Panc1 (cell line): ENCODE measurements at regions not wholly inside any gene's neighbourhood (a gene's known extent, or its start where the extent isn't known, plus 50 kb on each side); places are given as distances from the start of the nearest gene placed in this dataset.

Experiments
- ATAC-seq: fragments of 200-7000 bp; cut with Tn5 transposase; 2 replicates; pipeline ENCODE4 v1.9.1; 2020; ENCODE audit warnings: mild to moderate bottlenecking, moderate library complexity
- BruUV-seq: library from RNA; stranded (reverse); fragments of 400-500 nt; replicated peaks from 2 replicates; lab custom pipeline; 2021; lab: Mats Ljungman, UMichigan
- CTCF ChIA-PET: fragments of 300-600 bp; sonication (Branson Sonifier 250); formaldehyde crosslinking; loops from one replicate; lab custom pipeline; 2022; ENCODE audit warnings: antibody characterized with exemption; lab: Charles Lee
- POLR2A ChIA-PET: fragments of 300-600 bp; sonication (Branson Sonifier 250); formaldehyde crosslinking; loops from one replicate; lab custom pipeline; 2022; ENCODE audit warnings: antibody characterized with exemption; lab: Charles Lee
- DNase-seq: peaks from one replicate; pipeline ENCODE4 v3.0.0-alpha.2; 2010; ENCODE audit warnings: low read depth, low spot score
- H3K27ac ChIP-seq: 2 replicates; pipeline ENCODE4 v1.5.1; 2011; ENCODE audit warnings: mild to moderate bottlenecking, low read length, inconsistent platforms
- H3K27me3 ChIP-seq: fragments of 200-500 bp; sonication (Bioruptor generic); 2 replicates; pipeline ENCODE4 v1.6.0; 2014; ENCODE audit warnings: low read length, inconsistent platforms; ENCODE audit not compliant: control insufficient read depth, insufficient read depth
- H3K36me3 ChIP-seq: fragments of 200-500 bp; sonication (Bioruptor generic); 2 replicates; pipeline ENCODE4 v1.5.1; 2014; ENCODE audit warnings: inconsistent platforms, mild to moderate bottlenecking, low read length, moderate library complexity; ENCODE audit not compliant: control insufficient read depth, insufficient read depth
- H3K4me1 ChIP-seq: 2 replicates; pipeline ENCODE4 v1.5.1; 2011; ENCODE audit warnings: inconsistent platforms, mild to moderate bottlenecking, low read length, moderate library complexity; ENCODE audit not compliant: control insufficient read depth, insufficient read depth
- H3K4me3 ChIP-seq, 2 experiments: 2 replicates each; pipeline ENCODE4 v1.5.1; 2011 to 2012; ENCODE audit warnings: low read depth in 2 of 2, low read length in 2 of 2, mild to moderate bottlenecking in 2 of 2, inconsistent platforms in 1 of 2, moderate library complexity in 1 of 2
- H3K9me3 ChIP-seq: fragments of 200-500 bp; sonication (Bioruptor generic); 2 replicates; pipeline ENCODE4 v1.5.1; 2014; ENCODE audit warnings: low read depth, mild to moderate bottlenecking, inconsistent platforms, low read length, moderate library complexity; ENCODE audit not compliant: control insufficient read depth, insufficient read depth
- POLR2AphosphoS5 ChIP-seq: IDR thresholded peaks from 2 replicates; pipeline ENCODE4 v1.6.1; 2012; ENCODE audit warnings: mild to moderate bottlenecking, low read depth, low read length, moderate library complexity
- SIN3A ChIP-seq: IDR thresholded peaks from 2 replicates; pipeline ENCODE4 v1.6.1; 2012; ENCODE audit warnings: low read depth, mild to moderate bottlenecking, low read length, moderate library complexity, borderline replicate concordance; ENCODE audit not compliant: insufficient read depth
- TCF7L2 ChIP-seq: IDR thresholded peaks from 2 replicates; pipeline ENCODE4 v1.6.1; 2011; ENCODE audit warnings: mild to moderate bottlenecking, low read depth, low read length, inconsistent platforms
- in situ Hi-C: cut with HindIII; loops from 2 replicates; pipeline ENCODE4 v1.10.0; 2016; ENCODE audit warnings: low sequenced_read_pairs, low pct_unique_long_range_greater_than_20kb
- intact Hi-C: fragments of 100-400 bp; cut with micrococcal nuclease; formaldehyde crosslinking; loops from one replicate; pipeline ENCODE4 v1.10.0; 2022; ENCODE audit not compliant: unreplicated experiment
- TF ChIP-seq, protein P1 (sequence below): fragments of 450-650 bp; IDR thresholded peaks from 2 replicates; pipeline ENCODE4 v1.5.1; 2017; ENCODE audit warnings: mild to moderate bottlenecking
- TF ChIP-seq, protein P2 (sequence below), 2 experiments: IDR thresholded peaks; 2 replicates each; pipeline ENCODE4 v1.6.1; 2011 to 2012; ENCODE audit warnings: low read depth in 2 of 2, control low read depth in 1 of 2, low read length in 1 of 2, mild to moderate bottlenecking in 1 of 2, moderate library complexity in 1 of 2; ENCODE audit not compliant: insufficient read depth in 1 of 2

DNA sequence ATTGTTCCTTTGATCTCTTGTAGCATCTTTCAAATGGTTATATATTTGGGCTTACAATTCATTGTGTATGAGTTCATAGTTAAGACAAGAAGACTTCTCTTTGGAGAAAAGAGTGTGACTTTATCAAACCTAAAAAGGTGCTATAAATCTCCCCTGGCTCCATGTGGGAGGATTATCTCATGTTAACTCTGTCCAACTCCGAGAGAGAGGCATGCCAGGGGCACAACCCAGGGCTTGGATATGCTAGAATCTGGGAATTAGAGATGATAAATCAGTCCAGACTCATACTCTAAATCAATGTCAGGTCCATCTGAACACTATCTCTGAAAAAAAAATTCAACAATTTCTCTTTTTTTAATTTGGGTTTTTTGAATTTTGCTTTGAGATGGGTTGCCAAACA lies 462.8 kb downstream of the TUSC7 start:
- Histone ChIP-seq H3K4me1 (no peaks in the 10 kb centered on the region), H3K27ac (no peak overlapping the region), H3K27me3 (no peaks in the 10 kb centered on the region), H3K36me3 (no peaks in the 10 kb centered on the region), H3K4me3 (no peak overlapping the region), H3K9me3 (no peaks in the 10 kb centered on the region)
- TF ChIP-seq, protein P1, sequence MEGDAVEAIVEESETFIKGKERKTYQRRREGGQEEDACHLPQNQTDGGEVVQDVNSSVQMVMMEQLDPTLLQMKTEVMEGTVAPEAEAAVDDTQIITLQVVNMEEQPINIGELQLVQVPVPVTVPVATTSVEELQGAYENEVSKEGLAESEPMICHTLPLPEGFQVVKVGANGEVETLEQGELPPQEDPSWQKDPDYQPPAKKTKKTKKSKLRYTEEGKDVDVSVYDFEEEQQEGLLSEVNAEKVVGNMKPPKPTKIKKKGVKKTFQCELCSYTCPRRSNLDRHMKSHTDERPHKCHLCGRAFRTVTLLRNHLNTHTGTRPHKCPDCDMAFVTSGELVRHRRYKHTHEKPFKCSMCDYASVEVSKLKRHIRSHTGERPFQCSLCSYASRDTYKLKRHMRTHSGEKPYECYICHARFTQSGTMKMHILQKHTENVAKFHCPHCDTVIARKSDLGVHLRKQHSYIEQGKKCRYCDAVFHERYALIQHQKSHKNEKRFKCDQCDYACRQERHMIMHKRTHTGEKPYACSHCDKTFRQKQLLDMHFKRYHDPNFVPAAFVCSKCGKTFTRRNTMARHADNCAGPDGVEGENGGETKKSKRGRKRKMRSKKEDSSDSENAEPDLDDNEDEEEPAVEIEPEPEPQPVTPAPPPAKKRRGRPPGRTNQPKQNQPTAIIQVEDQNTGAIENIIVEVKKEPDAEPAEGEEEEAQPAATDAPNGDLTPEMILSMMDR = no peak
- TF ChIP-seq SIN3A (no peak), POLR2AphosphoS5 (no peak), TCF7L2 (no peak)
- TF ChIP-seq, protein P2, sequence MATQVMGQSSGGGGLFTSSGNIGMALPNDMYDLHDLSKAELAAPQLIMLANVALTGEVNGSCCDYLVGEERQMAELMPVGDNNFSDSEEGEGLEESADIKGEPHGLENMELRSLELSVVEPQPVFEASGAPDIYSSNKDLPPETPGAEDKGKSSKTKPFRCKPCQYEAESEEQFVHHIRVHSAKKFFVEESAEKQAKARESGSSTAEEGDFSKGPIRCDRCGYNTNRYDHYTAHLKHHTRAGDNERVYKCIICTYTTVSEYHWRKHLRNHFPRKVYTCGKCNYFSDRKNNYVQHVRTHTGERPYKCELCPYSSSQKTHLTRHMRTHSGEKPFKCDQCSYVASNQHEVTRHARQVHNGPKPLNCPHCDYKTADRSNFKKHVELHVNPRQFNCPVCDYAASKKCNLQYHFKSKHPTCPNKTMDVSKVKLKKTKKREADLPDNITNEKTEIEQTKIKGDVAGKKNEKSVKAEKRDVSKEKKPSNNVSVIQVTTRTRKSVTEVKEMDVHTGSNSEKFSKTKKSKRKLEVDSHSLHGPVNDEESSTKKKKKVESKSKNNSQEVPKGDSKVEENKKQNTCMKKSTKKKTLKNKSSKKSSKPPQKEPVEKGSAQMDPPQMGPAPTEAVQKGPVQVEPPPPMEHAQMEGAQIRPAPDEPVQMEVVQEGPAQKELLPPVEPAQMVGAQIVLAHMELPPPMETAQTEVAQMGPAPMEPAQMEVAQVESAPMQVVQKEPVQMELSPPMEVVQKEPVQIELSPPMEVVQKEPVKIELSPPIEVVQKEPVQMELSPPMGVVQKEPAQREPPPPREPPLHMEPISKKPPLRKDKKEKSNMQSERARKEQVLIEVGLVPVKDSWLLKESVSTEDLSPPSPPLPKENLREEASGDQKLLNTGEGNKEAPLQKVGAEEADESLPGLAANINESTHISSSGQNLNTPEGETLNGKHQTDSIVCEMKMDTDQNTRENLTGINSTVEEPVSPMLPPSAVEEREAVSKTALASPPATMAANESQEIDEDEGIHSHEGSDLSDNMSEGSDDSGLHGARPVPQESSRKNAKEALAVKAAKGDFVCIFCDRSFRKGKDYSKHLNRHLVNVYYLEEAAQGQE (IDR thresholded peaks at IDR 0.05; ENCODE audit: insufficient read depth in 1 of 2, low read depth in 2 of 2, low read length in 1 of 2) = no peak
- DNase-seq (no peak), ATAC-seq (no peak)
- in situ Hi-C loops = no loop called here
- intact Hi-C loops = no loop called here
- POLR2A ChIA-PET = interaction anchor here (0.7 kb wide), 1 partner anchor 12 kb away, joined by 3 read pairs; no protein-coding TSS in a partner anchor
- CTCF ChIA-PET = no interaction called here
- no TSS peak for BruUV-seq

DNA sequence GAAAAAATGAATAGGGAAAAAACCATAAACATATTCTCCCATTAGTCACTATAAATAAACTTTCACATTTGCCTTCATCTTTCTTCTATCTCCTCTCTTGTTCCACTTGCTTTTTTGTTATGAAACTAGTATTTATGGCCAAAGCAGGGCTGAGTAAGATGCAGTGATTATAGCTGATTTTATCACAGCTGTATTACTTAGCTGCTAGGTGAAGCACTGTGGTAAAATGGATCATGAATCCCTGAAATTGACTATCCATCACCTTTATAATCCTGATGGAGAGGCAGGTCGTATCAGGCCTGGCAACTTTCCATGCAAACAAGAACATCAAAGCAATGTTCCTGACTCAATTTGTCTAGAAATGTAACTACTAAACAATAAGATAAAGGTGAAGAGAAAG lies 471.6 kb downstream of the TUSC7 start:
- no peak for DNase-seq
- TF ChIP-seq SIN3A = no peak
- TF ChIP-seq, protein P1 = no peak
- in situ Hi-C loops = no loop called here

More for the DNA sequence above, 471.6 kb downstream of the TUSC7 start:
- no peaks in the 10 kb centered on the region for H3K9me3 ChIP-seq
- no TSS peak for BruUV-seq
- no peak overlapping the region for H3K27ac ChIP-seq
- ChIA-PET POLR2A (no interaction called here), CTCF (no interaction called here)
- intact Hi-C loops = no loop called here
- no peaks in the 10 kb centered on the region for H3K4me1 ChIP-seq
- no peak overlapping the region for H3K4me3 ChIP-seq
- no peaks in the 10 kb centered on the region for H3K36me3 ChIP-seq
- H3K27me3 ChIP-seq = no peaks in the 10 kb centered on the region
- ATAC-seq = no peak
